ENCODE measurements at regions not wholly inside any gene's neighbourhood (a gene's known extent, or its start where the extent isn't known, plus 50 kb on each side); places are given as distances from the start of the nearest gene placed in this dataset.

DNA sequence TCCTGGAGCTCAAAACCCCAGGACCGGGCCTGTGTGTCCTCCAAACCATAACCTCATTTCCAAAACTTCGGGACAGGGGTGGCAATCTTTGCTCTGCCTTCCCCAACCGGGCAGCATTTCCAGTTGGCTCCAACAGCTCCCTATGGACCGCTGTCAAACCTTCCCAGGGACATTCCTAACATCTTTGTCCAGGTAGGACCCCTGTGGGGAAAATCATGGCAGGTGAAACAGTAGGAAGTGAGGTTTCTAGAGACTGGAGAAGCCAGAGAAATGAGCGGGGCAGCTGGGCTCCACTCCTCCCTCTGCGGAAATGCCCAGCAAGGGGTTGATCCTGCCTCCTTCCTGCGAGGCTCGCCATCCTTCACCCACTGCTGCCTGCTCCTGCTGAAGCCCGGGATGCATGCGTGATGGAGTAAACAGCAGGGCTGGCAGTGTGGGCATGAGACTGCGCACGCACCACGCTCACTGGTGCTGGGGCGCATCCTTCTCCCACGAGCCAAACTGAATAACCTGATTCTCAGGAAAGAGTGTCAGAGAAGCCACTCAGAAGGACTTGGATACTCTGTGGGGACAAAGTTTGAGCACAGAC lies 136.4 kb downstream of the BUD13 start:
- ATAC-seq (no peak), DNase-seq (no peak)
- no peak overlapping the region for H3K4me3 ChIP-seq
- intact Hi-C loops (cut with DNase I) = no loop called here
- H3K9me3 ChIP-seq = no peaks in the 10 kb centered on the region
- peaks cover 0 to 4% of the 10 kb centered on the region in 2 donors for H3K27me3 ChIP-seq
- TF ChIP-seq, protein P1, sequence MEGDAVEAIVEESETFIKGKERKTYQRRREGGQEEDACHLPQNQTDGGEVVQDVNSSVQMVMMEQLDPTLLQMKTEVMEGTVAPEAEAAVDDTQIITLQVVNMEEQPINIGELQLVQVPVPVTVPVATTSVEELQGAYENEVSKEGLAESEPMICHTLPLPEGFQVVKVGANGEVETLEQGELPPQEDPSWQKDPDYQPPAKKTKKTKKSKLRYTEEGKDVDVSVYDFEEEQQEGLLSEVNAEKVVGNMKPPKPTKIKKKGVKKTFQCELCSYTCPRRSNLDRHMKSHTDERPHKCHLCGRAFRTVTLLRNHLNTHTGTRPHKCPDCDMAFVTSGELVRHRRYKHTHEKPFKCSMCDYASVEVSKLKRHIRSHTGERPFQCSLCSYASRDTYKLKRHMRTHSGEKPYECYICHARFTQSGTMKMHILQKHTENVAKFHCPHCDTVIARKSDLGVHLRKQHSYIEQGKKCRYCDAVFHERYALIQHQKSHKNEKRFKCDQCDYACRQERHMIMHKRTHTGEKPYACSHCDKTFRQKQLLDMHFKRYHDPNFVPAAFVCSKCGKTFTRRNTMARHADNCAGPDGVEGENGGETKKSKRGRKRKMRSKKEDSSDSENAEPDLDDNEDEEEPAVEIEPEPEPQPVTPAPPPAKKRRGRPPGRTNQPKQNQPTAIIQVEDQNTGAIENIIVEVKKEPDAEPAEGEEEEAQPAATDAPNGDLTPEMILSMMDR (IDR thresholded peaks at IDR 0.05) = no peak
- no peaks in the 10 kb centered on the region for H3K4me1 ChIP-seq
- no peak overlapping the region for H3K27ac ChIP-seq
- no peaks in the 10 kb centered on the region for H3K36me3 ChIP-seq

GRCh38 chr11:116631201-116631600 lies 141.6 kb downstream of the BUD13 start:
- H3K4me3 ChIP-seq = no peak overlapping the region
- no peaks in the 10 kb centered on the region for H3K36me3 ChIP-seq
- intact Hi-C loops (cut with DNase I) = no loop called here
- ATAC-seq = no peak
- no peak overlapping the region for H3K27ac ChIP-seq
- DNase-seq = no peak
- no peaks in the 10 kb centered on the region for H3K9me3 ChIP-seq
- TF ChIP-seq, protein P1 (IDR thresholded peaks at IDR 0.05) = no peak
- H3K27me3 ChIP-seq = no peaks in the 10 kb centered on the region
- no peaks in the 10 kb centered on the region for H3K4me1 ChIP-seq

GRCh38 chr11:116618461-116618860 lies 154.3 kb downstream of the BUD13 start:
- Histone ChIP-seq H3K36me3 (no peaks in the 10 kb centered on the region), H3K27me3 (peaks cover 0 to 10% of the 10 kb centered on the region in 2 donors), H3K4me3 (no peak overlapping the region), H3K27ac (no peak overlapping the region), H3K9me3 (no peaks in the 10 kb centered on the region), H3K4me1 (no peaks in the 10 kb centered on the region)
- DNase-seq = no peak
- ATAC-seq = no peak
- TF ChIP-seq, protein P1 (IDR thresholded peaks at IDR 0.05) = no peak
- intact Hi-C loops (cut with DNase I) = no loop called here

GRCh38 chr11:116615211-116615865 lies 157.4 kb downstream of the BUD13 start:
- Histone ChIP-seq H3K36me3 (no peaks in the 10 kb centered on the region), H3K27ac (no peak overlapping the region), H3K9me3 (no peaks in the 10 kb centered on the region), H3K4me1 (no peaks in the 10 kb centered on the region), H3K4me3 (no peak overlapping the region), H3K27me3 (peaks cover 0 to 19% of the 10 kb centered on the region in 2 donors)
- intact Hi-C loops (cut with DNase I) = no loop called here
- DNase-seq = no peak
- no peak for ATAC-seq
- TF ChIP-seq, protein P1 (IDR thresholded peaks at IDR 0.05) = no peak

DNA sequence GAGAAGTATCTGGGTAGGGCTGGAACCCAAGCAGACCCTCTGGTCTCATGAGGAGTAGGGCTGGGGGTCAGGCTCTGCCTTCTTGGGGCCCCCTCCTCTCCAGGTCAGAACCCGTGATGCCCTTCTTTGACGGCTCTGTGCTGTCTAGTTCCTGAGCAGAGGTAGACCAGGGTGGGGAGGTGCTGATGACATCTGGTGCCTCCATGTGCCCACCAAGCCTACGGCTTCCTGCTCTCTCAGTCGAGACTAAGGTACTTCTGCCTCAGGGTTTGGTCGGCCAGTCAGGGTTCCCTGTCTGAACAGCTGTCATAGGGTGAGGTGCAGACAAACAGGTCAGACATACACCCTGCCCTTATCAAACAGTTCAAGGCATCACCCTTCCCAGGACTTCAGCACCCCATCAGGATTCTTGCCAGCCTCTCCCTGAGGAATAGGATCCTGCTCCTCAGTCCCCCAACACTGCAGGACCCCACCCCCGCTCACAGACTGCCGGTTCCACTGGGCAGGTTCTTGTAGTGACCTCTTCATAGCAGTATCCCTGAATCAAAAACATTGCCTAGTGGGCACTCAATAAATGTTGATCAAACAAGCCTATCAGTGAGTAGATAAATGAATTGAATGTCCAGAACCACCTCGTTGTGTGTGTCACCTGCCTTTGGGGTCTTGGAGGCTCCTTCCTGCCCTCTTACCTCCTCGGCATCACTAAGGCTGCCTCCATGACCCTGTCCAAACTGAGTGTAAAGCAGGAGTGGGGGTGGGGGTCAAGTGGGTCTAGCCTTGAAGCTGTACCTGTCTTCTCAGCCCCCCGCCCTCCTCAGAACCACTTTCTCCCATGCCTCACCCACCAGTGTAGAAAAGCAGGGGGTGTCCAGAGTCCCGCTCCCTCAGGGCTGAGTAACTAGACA lies 158.2 kb downstream of the BUD13 start:
- Histone ChIP-seq H3K27me3 (peaks cover 0 to 25% of the 10 kb centered on the region in 2 donors), H3K36me3 (no peaks in the 10 kb centered on the region), H3K4me1 (no peaks in the 10 kb centered on the region), H3K4me3 (no peak overlapping the region), H3K9me3 (no peaks in the 10 kb centered on the region), H3K27ac (no peak overlapping the region)
- DNase-seq (no peak), ATAC-seq (no peak)
- intact Hi-C loops (cut with DNase I) = no loop called here
- TF ChIP-seq, protein P1 (IDR thresholded peaks at IDR 0.05) = no peak
